Vagina (tissue), 2 donors: ENCODE measurements at regions not wholly inside any gene's neighbourhood (a gene's known extent, or its start where the extent isn't known, plus 50 kb on each side); places are given as distances from the start of the nearest gene placed in this dataset.

Experiments
- CTCF ChIP-seq, 3 experiments: fragments of 450-650 bp in 2 of 3; fragments of 200-600 bp in 1 of 3; sonication (generic) in 1 of 3; IDR thresholded peaks; one replicate each; pipeline ENCODE4 v1.5.1; 2017 to 2019; ENCODE audit warnings: antibody characterized with exemption in 3 of 3, mild to moderate bottlenecking in 2 of 3, moderate library complexity in 2 of 3
- POLR2A ChIP-seq, 2 donors: fragments of 450-650 bp; IDR thresholded peaks; one replicate each; pipeline ENCODE4 v1.6.1; 2017; ENCODE audit warnings: antibody characterized with exemption in 2 of 2, mild to moderate bottlenecking in 2 of 2, moderate library complexity in 2 of 2
- POLR2AphosphoS5 ChIP-seq, 2 donors: sonication (generic); formaldehyde crosslinking; IDR thresholded peaks; one replicate each; pipeline ENCODE4 v1.9.0; 2017; ENCODE audit warnings: antibody characterized with exemption in 2 of 2, mild to moderate bottlenecking in 2 of 2, low read depth in 1 of 2; ENCODE audit not compliant: insufficient read depth in 1 of 2

GRCh38 chr7:54946271-54946670 is 72.5 kb upstream of the EGFR start:
- TF ChIP-seq CTCF (IDR thresholded peaks at IDR 0.05) (no peak), POLR2A (IDR thresholded peaks at IDR 0.05) (no peak), POLR2AphosphoS5 (IDR thresholded peaks at IDR 0.05; ENCODE audit: insufficient read depth in 1 of 2, low read depth in 1 of 2) (no peak)
